SK-N-SH (cell line): ENCODE measurements at regions not wholly inside any gene's neighbourhood (a gene's known extent, or its start where the extent isn't known, plus 50 kb on each side); places are given as distances from the start of the nearest gene placed in this dataset.

Experiments used
- CTCF ChIA-PET: fragments of 300-600, 350-600 bp; formaldehyde crosslinking; extraction: SDS; loops from one replicate; lab custom pipeline; 2021; lab: Yijun Ruan, JAX
- POLR2A ChIA-PET: fragments of 350-600 bp; sonication (Branson Sonifier 250); formaldehyde crosslinking; extraction: SDS; loops from one replicate; lab custom pipeline; 2020; ENCODE audit warnings: antibody characterized with exemption, inconsistent platforms; lab: Yijun Ruan, JAX
- DNase-seq: peaks from one replicate; pipeline ENCODE4 v3.0.0; 2012
- H2AFZ ChIP-seq: fragments of 200-600 bp; sonication (generic); 2 replicates; pipeline ENCODE4 v1.8.1; 2016; ENCODE audit warnings: antibody characterized with exemption, mild to moderate bottlenecking, low read depth
- H3F3A ChIP-seq: fragments of 200-600 bp; sonication (generic); replicated peaks from 2 replicates; pipeline ENCODE3; 2016; ENCODE audit warnings: antibody characterized with exemption, mild to moderate bottlenecking; ENCODE audit not compliant: insufficient read depth
- H3K27ac ChIP-seq, 2 experiments: fragments of 200-500 bp in 1 of 2; fragments of 200-600 bp in 1 of 2; sonication (Bioruptor generic) in 1 of 2; sonication (generic), shearing (Covaris generic) in 1 of 2; 2 replicates each; pipeline versions ENCODE4 v1.5.1 to v1.6.1; 2014 to 2016; ENCODE audit warnings: low read depth in 2 of 2, inconsistent platforms in 1 of 2, low read length in 1 of 2, mild to moderate bottlenecking in 1 of 2, mixed read lengths in 1 of 2
- H3K27me3 ChIP-seq: fragments of 200-600 bp; sonication (generic), shearing (Covaris generic); 2 replicates; pipeline ENCODE4 v1.6.1; 2016; ENCODE audit warnings: mixed run types; ENCODE audit not compliant: insufficient read depth
- H3K36me3 ChIP-seq, 2 experiments: fragments of 200-500 bp in 1 of 2; fragments of 200-600 bp in 1 of 2; sonication (Bioruptor generic) in 1 of 2; sonication (generic) in 1 of 2; replicated peaks in 1 of 2; 2 replicates each; pipeline versions ENCODE3 to v1.5.1; 2014 to 2016; ENCODE audit warnings: low read length in 1 of 2, mild to moderate bottlenecking in 1 of 2; ENCODE audit not compliant: insufficient read depth in 2 of 2, control insufficient read depth in 1 of 2
- H3K4me1 ChIP-seq, 2 experiments: fragments of 200-500 bp in 1 of 2; fragments of 200-600 bp in 1 of 2; sonication (Bioruptor generic) in 1 of 2; sonication (generic), shearing (Covaris generic) in 1 of 2; 2 replicates each; pipeline versions ENCODE4 v1.5.1 to v1.6.1; 2014 to 2016; ENCODE audit warnings: low read depth in 1 of 2, low read length in 1 of 2, mixed run types in 1 of 2; ENCODE audit not compliant: insufficient read depth in 2 of 2, control insufficient read depth in 1 of 2
- H3K4me2 ChIP-seq: fragments of 200-600 bp; sonication (generic), shearing (Covaris generic); 2 replicates; pipeline ENCODE4 v1.6.1; 2017; ENCODE audit warnings: mixed run types
- H3K4me3 ChIP-seq, 2 experiments: fragments of 200-500 bp in 1 of 2; fragments of 200-600 bp in 1 of 2; sonication (Bioruptor generic) in 1 of 2; sonication (generic), shearing (Covaris generic) in 1 of 2; 2 replicates each; pipeline versions ENCODE4 v1.5.1 to v1.8.1; 2014 to 2016; ENCODE audit warnings: low read depth in 2 of 2, inconsistent platforms in 1 of 2, low read length in 1 of 2, mild to moderate bottlenecking in 1 of 2, mixed read lengths in 1 of 2, moderate library complexity in 1 of 2
- H3K79me2 ChIP-seq: fragments of 200-600 bp; sonication (generic); 2 replicates; pipeline ENCODE4 v1.8.1; 2017; ENCODE audit warnings: mild to moderate bottlenecking; ENCODE audit not compliant: insufficient read depth
- H3K9ac ChIP-seq: fragments of 200-600 bp; sonication (generic); 2 replicates; pipeline ENCODE4 v1.6.1; 2017; ENCODE audit warnings: mixed run types
- H3K9me2 ChIP-seq: fragments of 200-600 bp; sonication (generic); 2 replicates; pipeline ENCODE4 v1.6.1; 2017; ENCODE audit warnings: mixed run types
- H3K9me3 ChIP-seq: fragments of 200-600 bp; sonication (generic); 2 replicates; pipeline ENCODE4 v1.6.1; 2017; ENCODE audit warnings: mixed run types, mild to moderate bottlenecking, moderate library complexity
- H4K20me1 ChIP-seq: fragments of 200-600 bp; sonication (generic); 2 replicates; pipeline ENCODE4 v1.6.1; 2017; ENCODE audit warnings: mild to moderate bottlenecking, mixed run types; ENCODE audit not compliant: insufficient read depth
- CHD2 ChIP-seq: fragments of 150-350 bp; IDR thresholded peaks from 2 replicates; pipeline ENCODE4 v1.6.1; 2018; ENCODE audit warnings: low read length; ENCODE audit not compliant: partially characterized antibody
- ELF1 ChIP-seq: IDR thresholded peaks from 2 replicates; pipeline ENCODE4 v1.4.0; 2012
- EZH2phosphoT487 ChIP-seq: fragments of 200-600 bp; sonication (generic); IDR thresholded peaks from 2 replicates; pipeline ENCODE4 v1.6.1; 2017; ENCODE audit warnings: low read depth, mixed run types, mild to moderate bottlenecking, antibody characterized with exemption, moderate library complexity, borderline replicate concordance
- FOSL2 ChIP-seq: IDR thresholded peaks from 2 replicates; pipeline ENCODE4 v1.4.0; 2012; ENCODE audit warnings: low read depth, mild to moderate bottlenecking, moderate library complexity, borderline replicate concordance
- FOXM1 ChIP-seq: IDR thresholded peaks from 2 replicates; pipeline ENCODE4 v1.4.0; 2012; ENCODE audit warnings: low read depth, mild to moderate bottlenecking
- GATA2 ChIP-seq: sonication (generic); formaldehyde crosslinking; IDR thresholded peaks from 2 replicates; pipeline ENCODE4 v1.5.0; 2020; ENCODE audit warnings: mild to moderate bottlenecking, missing genetic modification reagents
- POLR2AphosphoS5 ChIP-seq: IDR thresholded peaks from 2 replicates; pipeline ENCODE4 v1.6.1; 2012; ENCODE audit warnings: low read depth, low read length
- RCOR1 ChIP-seq: fragments of 150-350 bp; IDR thresholded peaks from 2 replicates; pipeline ENCODE4 v1.6.1; 2017; ENCODE audit warnings: antibody characterized with exemption, low read length
- REST ChIP-seq: IDR thresholded peaks from 2 replicates; pipeline ENCODE4 v1.6.1; 2012; ENCODE audit warnings: mild to moderate bottlenecking, low read depth, low read length, moderate library complexity
- RXRA ChIP-seq: IDR thresholded peaks from 2 replicates; pipeline ENCODE4 v1.4.0; 2012; ENCODE audit warnings: low read depth, mild to moderate bottlenecking, borderline replicate concordance
- SIN3A ChIP-seq: IDR thresholded peaks from 2 replicates; pipeline ENCODE4 v1.6.1; 2012; ENCODE audit warnings: low read depth, mild to moderate bottlenecking, low read length, moderate library complexity, borderline replicate concordance
- SMC3 ChIP-seq: IDR thresholded peaks from 2 replicates; pipeline ENCODE4 v1.6.1; 2012; ENCODE audit warnings: low read depth, low read length, improper control_type of control experiment
- TEAD4 ChIP-seq: IDR thresholded peaks from 2 replicates; pipeline ENCODE4 v1.4.0; 2012; ENCODE audit warnings: mild to moderate bottlenecking, borderline replicate concordance; ENCODE audit not compliant: insufficient read depth
- USF2 ChIP-seq: fragments of 150-350 bp; IDR thresholded peaks from 2 replicates; pipeline ENCODE4 v1.6.1; 2017; ENCODE audit warnings: antibody characterized with exemption, low read length, low read depth, borderline replicate concordance
- ZBTB33 ChIP-seq: IDR thresholded peaks from 2 replicates; pipeline ENCODE4 v1.4.0; 2012; ENCODE audit warnings: low read depth, borderline replicate concordance
- WGBS: methylation state at CpG from one replicate; pipeline ENCODE4 v1.1.6; 2017; ENCODE audit warnings: low lambda C conversion rate; 5-methylcytosine and 5-hydroxymethylcytosine counted together
- TF ChIP-seq, protein P1 (sequence below): fragments of 150-350 bp; IDR thresholded peaks from 2 replicates; pipeline ENCODE4 v1.6.1; 2016; ENCODE audit warnings: mild to moderate bottlenecking, low read depth, low read length

DNA sequence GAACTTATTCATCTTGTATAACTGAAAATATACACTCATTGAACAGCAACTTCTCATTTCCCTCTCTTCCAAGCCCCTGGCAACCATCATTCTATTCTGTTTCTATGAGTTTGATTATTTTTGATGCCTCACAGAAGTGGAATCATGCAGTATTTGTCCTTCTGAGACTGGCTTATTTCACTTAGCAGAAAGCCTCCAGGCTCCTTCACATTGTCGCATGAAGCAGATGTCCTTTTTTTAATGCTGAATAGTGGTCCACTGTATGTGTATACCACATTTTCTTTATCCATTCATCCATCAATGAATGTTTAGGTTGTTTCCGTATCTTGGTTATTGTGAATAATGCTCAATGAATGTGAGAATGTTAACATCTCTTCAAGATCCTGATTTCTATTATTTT, 238.2 kb upstream of the KLF14 start:
- H3K79me2 ChIP-seq, result peaks cover 22% of the 10 kb centered on the region; the same call in 1 of the 2 replicates
- no peak overlapping the region for H3K9ac ChIP-seq
- H3K9me2 ChIP-seq, result no peaks in the 10 kb centered on the region
- CTCF ChIA-PET, result interaction anchor here (0.7 to 2.8 kb wide), 5 partner anchors 10 to 76 kb away, joined by 3 to 29 read pairs (median 3); no protein-coding TSS in a partner anchor
- WGBS, result 96% methylated on average over 2 of the region's 2 CpGs
- H3K9me3 ChIP-seq, result no peaks in the 10 kb centered on the region
- H3K4me2 ChIP-seq, result no peak overlapping the region
- H3K27me3 ChIP-seq, result no peaks in the 10 kb centered on the region
- H3K27ac ChIP-seq, result no peak overlapping the region
- H3K4me3 ChIP-seq, result no peak overlapping the region
- TF ChIP-seq RXRA (no peak), POLR2AphosphoS5 (no peak), REST (no peak), CHD2 (no peak), SMC3 (no peak), RCOR1 (no peak), SIN3A (no peak), ELF1 (no peak), GATA2 (CRISPR knock-in tag) (no peak), TEAD4 (no peak), ZBTB33 (no peak), EZH2phosphoT487 (no peak), FOXM1 (no peak), USF2 (no peak), FOSL2 (no peak)
- TF ChIP-seq, protein P1, sequence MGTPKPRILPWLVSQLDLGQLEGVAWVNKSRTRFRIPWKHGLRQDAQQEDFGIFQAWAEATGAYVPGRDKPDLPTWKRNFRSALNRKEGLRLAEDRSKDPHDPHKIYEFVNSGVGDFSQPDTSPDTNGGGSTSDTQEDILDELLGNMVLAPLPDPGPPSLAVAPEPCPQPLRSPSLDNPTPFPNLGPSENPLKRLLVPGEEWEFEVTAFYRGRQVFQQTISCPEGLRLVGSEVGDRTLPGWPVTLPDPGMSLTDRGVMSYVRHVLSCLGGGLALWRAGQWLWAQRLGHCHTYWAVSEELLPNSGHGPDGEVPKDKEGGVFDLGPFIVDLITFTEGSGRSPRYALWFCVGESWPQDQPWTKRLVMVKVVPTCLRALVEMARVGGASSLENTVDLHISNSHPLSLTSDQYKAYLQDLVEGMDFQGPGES, result no peak
- H4K20me1 ChIP-seq, result no peaks in the 10 kb centered on the region
- peaks cover 15% of the 10 kb centered on the region for H3F3A ChIP-seq
- no peak overlapping the region for H2AFZ ChIP-seq
- no peak for DNase-seq
- H3K4me1 ChIP-seq, result peaks cover 0 to 10% of the 10 kb centered on the region in 2 experiments; a peak in 1 of 4 replicates
- peaks cover 0 to 36% of the 10 kb centered on the region in 2 experiments for H3K36me3 ChIP-seq
- POLR2A ChIA-PET, result no interaction called here
